ENCODE measurements at regions not wholly inside any gene's neighbourhood (a gene's known extent, or its start where the extent isn't known, plus 50 kb on each side); places are given as distances from the start of the nearest gene placed in this dataset.

GRCh38 chr3:163513149-163513657 lies 1565.1 kb downstream of the SI start:
- TF ChIP-seq CTCF (IDR thresholded peaks at IDR 0.05 in 4 of 5, conservative IDR thresholded peaks at IDR 0.05 in 1 of 5) (no peak), POLR2A (IDR thresholded peaks at IDR 0.05) (no peak)

Data from gastrocnemius medialis (tissue), 4 donors.